Heart right ventricle (tissue), 16 donors: ENCODE measurements at regions not wholly inside any gene's neighbourhood (a gene's known extent, or its start where the extent isn't known, plus 50 kb on each side); places are given as distances from the start of the nearest gene placed in this dataset.

Source experiments
- ATAC-seq, 8 donors: fragments of 200-7000 bp; cut with Tn5 transposase; one replicate each; pipeline ENCODE4 v1.9.1; 2020; ENCODE audit warnings: mild to moderate bottlenecking in 8 of 8, moderate library complexity in 8 of 8, moderate number of reproducible peaks in 1 of 8
- DNase-seq, 2 donors: peaks; one replicate each; pipeline ENCODE4 v3.0.0-alpha.2; 2020
- H3K27ac ChIP-seq, 10 donors: fragments of 200-600 bp; sonication (generic) in 2 of 10; one replicate each; pipeline versions ENCODE4 v1.5.0 to v1.8.0; 2020 to 2022; ENCODE audit warnings: mild to moderate bottlenecking in 3 of 10
- H3K27me3 ChIP-seq, 7 donors: fragments of 200-600 bp; one replicate each; pipeline ENCODE4 v1.8.0; 2021 to 2022; ENCODE audit warnings: mild to moderate bottlenecking in 2 of 7
- H3K36me3 ChIP-seq, 9 donors: fragments of 200-600 bp; sonication (generic) in 1 of 9; one replicate each; pipeline versions ENCODE4 v1.5.0 to v1.8.0; 2020 to 2022; ENCODE audit warnings: mild to moderate bottlenecking in 2 of 9
- H3K4me1 ChIP-seq, 9 donors: fragments of 200-600 bp; sonication (generic) in 1 of 9; one replicate each; pipeline versions ENCODE4 v1.5.0 to v1.8.0; 2020 to 2022; ENCODE audit warnings: mild to moderate bottlenecking in 4 of 9
- H3K4me3 ChIP-seq, 10 donors: fragments of 200-600 bp; sonication (generic) in 2 of 10; one replicate each; pipeline versions ENCODE4 v1.5.0 to v1.8.0; 2020 to 2022; ENCODE audit warnings: mild to moderate bottlenecking in 7 of 10, moderate library complexity in 2 of 10
- H3K9me3 ChIP-seq, 11 donors: fragments of 200-600 bp in 10 of 11; sonication (generic) in 2 of 11; one replicate each; pipeline versions ENCODE4 v1.5.0 to v1.8.0; 2013 to 2022; ENCODE audit warnings: mild to moderate bottlenecking in 2 of 11, control low read depth in 1 of 11, moderate library complexity in 1 of 11
- WGBS, 2 donors: extraction: QIAGEN DNeasy Blood & Tissue Kit; methylation state at CpG; one replicate each; pipeline ENCODE4 v1.1.7; 2013; ENCODE audit warnings: inconsistent platforms in 1 of 2; 5-methylcytosine and 5-hydroxymethylcytosine counted together
- intact Hi-C, 10 donors: fragments of 100-400 bp; cut with DNase I; formaldehyde crosslinking; loops; one replicate each; pipeline versions ENCODE4 v1.11.1 to v1.14.2; 2022
- TF ChIP-seq, protein P1 (sequence below), 9 donors: fragments of 200-600 bp; sonication (generic) in 2 of 9; IDR thresholded peaks; one replicate each; pipeline versions ENCODE4 v1.5.0 to v1.8.0; 2021 to 2022; ENCODE audit warnings: antibody characterized with exemption in 9 of 9, mild to moderate bottlenecking in 5 of 9, moderate library complexity in 1 of 9
- donor health status: Arrhythmogenic right ventricular cardiomyopathy.
- donor health status: ischemic (EF 13 %, LVEDD 7.1; RV severe dilation, severe dysfunction).
- donor health status: healthy with polysubstance abuse.
- donor health status: DM: no; HTN: yes; CAD: no.
- donor health status: DM: no; HTN: no; CAD: no.
- donor health status: ischemic (EF 25% LVEDD 6.9; RV normal size, moderate dysfunction).
- donor health status: ischemic (EF 25% LVEDD 5.7; RV mildly dilated, moderate dysfunction).
- donor health status: healthy.
- donor health status: DM: yes; HTN: yes; CAD: no.
- donor health status: Ischemic cardiomyopathy.
- donor health status: ischemic (EF 35%, LVEDD 5.7; RV mildly dilated, moderate dysfunction).
- donor health status: nonischemic (EF 11% LVEDD 7.7; RV severe dilation, severe dysfunction).
- donor health status: DM: yes; HTN: yes; CAD: no.
- donor health status: PGD.
- donor health status: ischemic (EF 29% LVEDD 5.4; RV normal size, mild dysfunction).
- donor health status: nonischemic (EF 23%, LVEDD 6.1; RV moderate dilation, normal function).

DNA sequence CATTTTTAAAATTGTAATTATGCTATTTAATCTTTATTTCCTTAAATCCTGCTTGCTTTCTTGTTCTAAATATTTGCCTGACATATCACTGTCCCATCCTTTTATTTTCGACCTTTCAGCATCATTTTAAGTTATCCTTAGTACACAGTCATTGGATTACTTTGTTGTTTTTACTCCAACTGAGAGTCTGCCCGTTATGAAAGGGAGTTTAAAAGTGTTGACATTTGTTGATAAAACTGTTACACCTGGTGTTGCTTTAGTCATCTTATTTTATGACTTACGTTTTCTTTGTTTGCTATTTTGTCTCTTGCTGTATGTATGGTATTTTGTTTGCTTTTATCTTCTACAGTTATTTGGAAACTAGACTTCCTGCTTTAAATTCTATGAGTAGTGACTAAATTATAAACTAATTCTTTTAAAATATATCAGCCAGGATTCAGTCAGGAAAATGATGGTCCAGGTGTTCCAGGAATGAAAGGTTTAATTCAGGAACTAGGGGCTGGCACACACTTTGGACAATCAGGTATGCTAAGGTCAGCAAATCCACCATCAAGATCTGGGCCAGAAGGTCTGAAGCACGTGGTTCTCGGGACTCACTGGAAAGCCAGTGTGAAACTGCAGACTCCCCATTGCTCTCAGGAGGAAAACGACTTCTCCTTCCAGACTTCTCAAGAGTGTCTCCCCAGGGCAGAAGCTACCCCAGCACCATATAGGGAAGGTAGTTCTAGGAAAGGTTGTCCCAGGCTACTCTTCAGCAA, 86.0 kb downstream of the RASSF10 start:
- Histone ChIP-seq H3K9me3 (peaks cover 0 to 6% (median 0%) of the 10 kb centered on the region in 11 donors), H3K4me3 (no peak overlapping the region), H3K27me3 (peaks cover 0 to 6% (median 0%) of the 10 kb centered on the region in 7 donors), H3K27ac (no peak overlapping the region), H3K36me3 (no peaks in the 10 kb centered on the region), H3K4me1 (no peaks in the 10 kb centered on the region)
- ATAC-seq (no peak), DNase-seq (no peak)
- TF ChIP-seq, protein P1, sequence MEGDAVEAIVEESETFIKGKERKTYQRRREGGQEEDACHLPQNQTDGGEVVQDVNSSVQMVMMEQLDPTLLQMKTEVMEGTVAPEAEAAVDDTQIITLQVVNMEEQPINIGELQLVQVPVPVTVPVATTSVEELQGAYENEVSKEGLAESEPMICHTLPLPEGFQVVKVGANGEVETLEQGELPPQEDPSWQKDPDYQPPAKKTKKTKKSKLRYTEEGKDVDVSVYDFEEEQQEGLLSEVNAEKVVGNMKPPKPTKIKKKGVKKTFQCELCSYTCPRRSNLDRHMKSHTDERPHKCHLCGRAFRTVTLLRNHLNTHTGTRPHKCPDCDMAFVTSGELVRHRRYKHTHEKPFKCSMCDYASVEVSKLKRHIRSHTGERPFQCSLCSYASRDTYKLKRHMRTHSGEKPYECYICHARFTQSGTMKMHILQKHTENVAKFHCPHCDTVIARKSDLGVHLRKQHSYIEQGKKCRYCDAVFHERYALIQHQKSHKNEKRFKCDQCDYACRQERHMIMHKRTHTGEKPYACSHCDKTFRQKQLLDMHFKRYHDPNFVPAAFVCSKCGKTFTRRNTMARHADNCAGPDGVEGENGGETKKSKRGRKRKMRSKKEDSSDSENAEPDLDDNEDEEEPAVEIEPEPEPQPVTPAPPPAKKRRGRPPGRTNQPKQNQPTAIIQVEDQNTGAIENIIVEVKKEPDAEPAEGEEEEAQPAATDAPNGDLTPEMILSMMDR (IDR thresholded peaks at IDR 0.05): no peak
- 47 to 55% methylated on average over 6 of the region's 6 CpGs for WGBS, 2 donors
- intact Hi-C loops: no loop called here

GRCh38 chr11:13098063-13098462, 88.9 kb downstream of the RASSF10 start:
- intact Hi-C loops: no loop called here
- DNase-seq (no peak), ATAC-seq (no peak)
- no peaks in the 10 kb centered on the region for H3K4me1 ChIP-seq
- no peaks in the 10 kb centered on the region for H3K36me3 ChIP-seq
- peaks cover 0 to 6% (median 0%) of the 10 kb centered on the region in 7 donors for H3K27me3 ChIP-seq
- peaks cover 0 to 5% (median 0%) of the 10 kb centered on the region in 11 donors for H3K9me3 ChIP-seq
- H3K4me3 ChIP-seq: no peak overlapping the region
- 77 to 80% methylated on average over 3 of the region's 3 CpGs for WGBS, 2 donors
- no peak overlapping the region for H3K27ac ChIP-seq
- TF ChIP-seq, protein P1 (IDR thresholded peaks at IDR 0.05): no peak

GRCh38 chr11:13098616-13099289, 89.6 kb downstream of the RASSF10 start:
- 93 to 94% methylated on average over 3 of the region's 3 CpGs for WGBS, 2 donors
- no peak overlapping the region for H3K4me3 ChIP-seq
- ATAC-seq (no peak), DNase-seq (no peak)
- H3K4me1 ChIP-seq: no peaks in the 10 kb centered on the region
- peaks cover 0 to 6% (median 0%) of the 10 kb centered on the region in 7 donors for H3K27me3 ChIP-seq
- H3K27ac ChIP-seq: no peak overlapping the region
- H3K36me3 ChIP-seq: no peaks in the 10 kb centered on the region
- no peaks in the 10 kb centered on the region for H3K9me3 ChIP-seq
- TF ChIP-seq, protein P1 (IDR thresholded peaks at IDR 0.05): no peak
- intact Hi-C loops: no loop called here

GRCh38 chr11:13101644-13102512, 92.8 kb downstream of the RASSF10 start:
- ATAC-seq (no peak), DNase-seq (no peak)
- H3K4me1 ChIP-seq: peaks cover 0 to 26% (median 13%) of the 10 kb centered on the region in 9 donors
- WGBS, 2 donors: 71 to 86% methylated on average over 5 of the region's 5 CpGs
- H3K4me3 ChIP-seq: no peak overlapping the region
- intact Hi-C loops: no loop called here
- no peak overlapping the region for H3K27ac ChIP-seq
- peaks cover 0 to 6% (median 0%) of the 10 kb centered on the region in 7 donors for H3K27me3 ChIP-seq
- no peaks in the 10 kb centered on the region for H3K9me3 ChIP-seq
- H3K36me3 ChIP-seq: no peaks in the 10 kb centered on the region
- TF ChIP-seq, protein P1 (IDR thresholded peaks at IDR 0.05): no peak
